SU-DHL-6 (cell line): ENCODE measurements at regions not wholly inside any gene's neighbourhood (a gene's known extent, or its start where the extent isn't known, plus 50 kb on each side); places are given as distances from the start of the nearest gene placed in this dataset.

ENCODE experiments used
- H2AFZ ChIP-seq: fragments of 200-600 bp; sonication (generic); 2 replicates; pipeline ENCODE4 v1.6.1; 2014; ENCODE audit warnings: low read depth, mild to moderate bottlenecking, moderate library complexity, mixed read lengths, antibody characterized with exemption, low read length; ENCODE audit not compliant: severe bottlenecking
- H3F3A ChIP-seq: fragments of 200-600 bp; shearing (Covaris generic); 2 replicates; pipeline ENCODE4 v1.6.0; 2016; ENCODE audit warnings: antibody characterized with exemption, mild to moderate bottlenecking; ENCODE audit not compliant: insufficient read depth
- H3K27ac ChIP-seq: fragments of 200-600 bp; sonication (generic); 2 replicates; pipeline ENCODE4 v1.5.1; 2016; ENCODE audit warnings: low read depth, mild to moderate bottlenecking, low read length, moderate library complexity, mixed read lengths
- H3K27me3 ChIP-seq: fragments of 200-600 bp; sonication (generic), shearing (Covaris generic); 2 replicates; pipeline ENCODE4 v1.6.0; 2014; ENCODE audit warnings: mild to moderate bottlenecking, low read length
- H3K36me3 ChIP-seq: fragments of 200-600 bp; sonication (generic); 2 replicates; pipeline ENCODE4 v1.6.1; 2014; ENCODE audit warnings: mild to moderate bottlenecking, low read length, mixed read lengths
- H3K4me2 ChIP-seq: fragments of 300-600, 200-600 bp; shearing (Covaris generic), sonication (generic); 2 replicates; pipeline ENCODE4 v1.6.0; 2014; ENCODE audit warnings: low read length, low read depth, mild to moderate bottlenecking; ENCODE audit not compliant: poor library complexity, severe bottlenecking
- H3K4me3 ChIP-seq: fragments of 200-600 bp; sonication (generic); 2 replicates; pipeline ENCODE4 v1.5.1; 2014; ENCODE audit warnings: antibody characterized with exemption, low read length, mild to moderate bottlenecking, mixed read lengths; ENCODE audit not compliant: insufficient read depth, poor library complexity, severe bottlenecking
- H3K79me2 ChIP-seq: fragments of 200-600 bp; sonication (generic); 2 replicates; pipeline ENCODE4 v1.6.1; 2014; ENCODE audit warnings: mild to moderate bottlenecking, low read length, moderate library complexity; ENCODE audit not compliant: insufficient read depth
- H3K9ac ChIP-seq: fragments of 200-600 bp; sonication (generic); 2 replicates; pipeline ENCODE4 v1.7.0; 2014; ENCODE audit warnings: mild to moderate bottlenecking, low read length
- H3K9me2 ChIP-seq: fragments of 200-600 bp; sonication (generic); replicated peaks from 2 replicates; pipeline ENCODE4 v1.6.1; 2014; ENCODE audit warnings: low read length; ENCODE audit not compliant: insufficient read depth
- H3K9me3 ChIP-seq: fragments of 200-600 bp; sonication (generic); 2 replicates; pipeline ENCODE4 v1.6.1; 2014; ENCODE audit warnings: low read length, mixed read lengths; ENCODE audit not compliant: insufficient read depth
- H4K20me1 ChIP-seq: fragments of 200-600 bp; sonication (generic); 2 replicates; pipeline ENCODE4 v1.6.1; 2014; ENCODE audit warnings: low read depth, mild to moderate bottlenecking, antibody characterized with exemption, low read length, moderate library complexity, mixed read lengths
- CTCF ChIP-seq: fragments of 200-600 bp; sonication (generic); IDR thresholded peaks from one replicate; pipeline ENCODE4 v1.5.1; 2017; ENCODE audit warnings: antibody characterized with exemption, mild to moderate bottlenecking, low read length, moderate library complexity; ENCODE audit not compliant: insufficient read depth, poor library complexity, severe bottlenecking
- EZH2phosphoT487 ChIP-seq: fragments of 200-600 bp; sonication (generic), shearing (Covaris generic); conservative IDR thresholded peaks from 2 replicates; pipeline ENCODE4 v1.6.1; 2018; ENCODE audit warnings: mild to moderate bottlenecking, antibody characterized with exemption, low read length, moderate library complexity, mixed read lengths

- TF ChIP-seq CTCF (no peak), EZH2phosphoT487 (no peak)
- Histone ChIP-seq H3K9me2 (no peaks in the 10 kb centered on the region), H3K9ac (no peak overlapping the region), H3K4me2 (no peak overlapping the region), H3K27ac (no peak overlapping the region), H3K36me3 (no peaks in the 10 kb centered on the region), H3K27me3 (no peaks in the 10 kb centered on the region; the same call in 1 of the 2 replicates), H3K4me3 (no peak overlapping the region), H2AFZ (no peak overlapping the region), H4K20me1 (no peaks in the 10 kb centered on the region), H3F3A (no peaks in the 10 kb centered on the region), H3K79me2 (no peaks in the 10 kb centered on the region), H3K9me3 (no peaks in the 10 kb centered on the region)
Measured at GRCh38 chr18:45286431-45286830, 328.8 kb upstream of the SLC14A2 start.

- Histone ChIP-seq H4K20me1 (no peaks in the 10 kb centered on the region), H3K9ac (no peak overlapping the region), H3K4me2 (no peak overlapping the region), H3K4me3 (no peak overlapping the region), H3K36me3 (no peaks in the 10 kb centered on the region), H3K27ac (no peak overlapping the region), H3K79me2 (no peaks in the 10 kb centered on the region), H3K9me3 (no peaks in the 10 kb centered on the region), H2AFZ (no peak overlapping the region), H3K9me2 (no peaks in the 10 kb centered on the region), H3F3A (no peaks in the 10 kb centered on the region), H3K27me3 (no peaks in the 10 kb centered on the region; the same call in 1 of the 2 replicates)
- TF ChIP-seq CTCF = no peak
- no peak for TF ChIP-seq EZH2phosphoT487
Measured at GRCh38 chr18:45287531-45287930, 327.7 kb upstream of the SLC14A2 start.

- no peak overlapping the region for H3K9ac ChIP-seq
- H3K4me2 ChIP-seq = no peak overlapping the region
- no peaks in the 10 kb centered on the region for H3K79me2 ChIP-seq
- H4K20me1 ChIP-seq = no peaks in the 10 kb centered on the region
- no peaks in the 10 kb centered on the region for H3K9me2 ChIP-seq
- H3K27ac ChIP-seq = no peak overlapping the region
- no peaks in the 10 kb centered on the region; the same call in 1 of the 2 replicates for H3K27me3 ChIP-seq
- no peak overlapping the region for H3K4me3 ChIP-seq
- H2AFZ ChIP-seq = no peak overlapping the region
- no peaks in the 10 kb centered on the region for H3F3A ChIP-seq
- no peaks in the 10 kb centered on the region for H3K9me3 ChIP-seq
- H3K36me3 ChIP-seq = no peaks in the 10 kb centered on the region
- TF ChIP-seq CTCF = no peak
- TF ChIP-seq EZH2phosphoT487 = no peak
Measured at GRCh38 chr18:45290364-45290763, 324.9 kb upstream of the SLC14A2 start.
